HEK293T (cell line): ENCODE measurements at regions not wholly inside any gene's neighbourhood (a gene's known extent, or its start where the extent isn't known, plus 50 kb on each side); places are given as distances from the start of the nearest gene placed in this dataset.

Source experiments
- CTBP1 ChIP-seq: fragments of 450-650 bp; IDR thresholded peaks from 2 replicates; pipeline ENCODE4 v1.6.1; 2016; ENCODE audit warnings: borderline replicate concordance
- ELF4 ChIP-seq: fragments of 450-650 bp; IDR thresholded peaks from 2 replicates; pipeline ENCODE4 v1.6.1; 2017; ENCODE audit warnings: antibody characterized with exemption
- FOXK2 ChIP-seq: fragments of 450-650 bp; IDR thresholded peaks from 2 replicates; pipeline ENCODE4 v1.6.1; 2016; ENCODE audit warnings: mild to moderate bottlenecking
- HDGF ChIP-seq: fragments of 450-650 bp; IDR thresholded peaks from 2 replicates; pipeline ENCODE4 v1.6.1; 2017; ENCODE audit warnings: antibody characterized with exemption, borderline replicate concordance
- SP1 ChIP-seq: fragments of 450-650 bp; IDR thresholded peaks from 2 replicates; pipeline ENCODE4 v1.6.1; 2017
- TARDBP ChIP-seq: fragments of 450-650 bp; IDR thresholded peaks from 2 replicates; pipeline ENCODE4 v1.6.1; 2016
- ZNF384 ChIP-seq: fragments of 450-650 bp; IDR thresholded peaks from 2 replicates; pipeline ENCODE4 v1.6.1; 2016
- TF ChIP-seq, protein P1 (sequence below): fragments of 450-650 bp; IDR thresholded peaks from 2 replicates; pipeline ENCODE4 v1.6.1; 2016

DNA sequence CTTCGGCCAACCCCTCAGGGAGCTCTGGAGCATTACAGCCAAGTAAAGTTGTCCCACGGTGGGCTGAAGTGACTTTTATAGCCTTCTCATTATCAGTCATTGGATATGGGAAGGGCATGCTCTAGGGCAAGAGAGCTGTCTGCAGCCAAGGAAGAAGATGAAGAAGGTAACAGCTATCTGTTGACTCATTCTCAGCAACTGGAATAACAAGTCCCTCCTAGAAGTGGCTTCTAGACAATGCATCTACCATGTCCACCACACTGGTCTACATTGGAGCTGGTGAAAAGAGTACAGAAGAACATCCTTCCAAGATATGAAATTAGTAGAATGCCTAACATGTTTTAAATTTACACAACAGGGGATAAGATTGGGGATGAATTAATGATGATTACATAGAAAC lies 524.2 kb downstream of the ACTL7B start:
- TF ChIP-seq, protein P1, sequence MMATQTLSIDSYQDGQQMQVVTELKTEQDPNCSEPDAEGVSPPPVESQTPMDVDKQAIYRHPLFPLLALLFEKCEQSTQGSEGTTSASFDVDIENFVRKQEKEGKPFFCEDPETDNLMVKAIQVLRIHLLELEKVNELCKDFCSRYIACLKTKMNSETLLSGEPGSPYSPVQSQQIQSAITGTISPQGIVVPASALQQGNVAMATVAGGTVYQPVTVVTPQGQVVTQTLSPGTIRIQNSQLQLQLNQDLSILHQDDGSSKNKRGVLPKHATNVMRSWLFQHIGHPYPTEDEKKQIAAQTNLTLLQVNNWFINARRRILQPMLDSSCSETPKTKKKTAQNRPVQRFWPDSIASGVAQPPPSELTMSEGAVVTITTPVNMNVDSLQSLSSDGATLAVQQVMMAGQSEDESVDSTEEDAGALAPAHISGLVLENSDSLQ = no peak
- no peak for TF ChIP-seq CTBP1
- TF ChIP-seq HDGF = no peak
- no peak for TF ChIP-seq ZNF384
- no peak for TF ChIP-seq TARDBP
- no peak for TF ChIP-seq SP1
- TF ChIP-seq ELF4 = no peak
- no peak for TF ChIP-seq FOXK2
